ENCODE measurements at regions not wholly inside any gene's neighbourhood (a gene's known extent, or its start where the extent isn't known, plus 50 kb on each side); places are given as distances from the start of the nearest gene placed in this dataset.

DNA sequence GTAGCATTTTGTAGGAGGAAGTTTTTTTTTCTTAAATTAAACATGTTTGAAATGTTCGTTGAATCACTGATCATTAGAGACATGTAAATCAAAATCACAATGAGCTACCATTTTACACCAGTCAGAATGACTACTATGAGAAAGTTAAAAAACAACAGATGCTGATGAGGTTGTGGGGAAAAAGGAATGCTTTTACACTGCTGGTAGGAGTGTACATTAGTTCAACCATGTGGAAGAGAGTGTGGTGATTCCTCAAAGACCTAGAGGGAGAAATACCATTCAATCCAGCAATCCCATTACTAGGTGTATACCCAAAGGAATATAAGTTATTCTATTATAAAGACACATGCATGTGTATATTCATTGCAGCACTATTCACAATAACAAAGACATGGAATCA, 122.0 kb upstream of the ARGLU1 start:
- no peak for DNase-seq

DNA sequence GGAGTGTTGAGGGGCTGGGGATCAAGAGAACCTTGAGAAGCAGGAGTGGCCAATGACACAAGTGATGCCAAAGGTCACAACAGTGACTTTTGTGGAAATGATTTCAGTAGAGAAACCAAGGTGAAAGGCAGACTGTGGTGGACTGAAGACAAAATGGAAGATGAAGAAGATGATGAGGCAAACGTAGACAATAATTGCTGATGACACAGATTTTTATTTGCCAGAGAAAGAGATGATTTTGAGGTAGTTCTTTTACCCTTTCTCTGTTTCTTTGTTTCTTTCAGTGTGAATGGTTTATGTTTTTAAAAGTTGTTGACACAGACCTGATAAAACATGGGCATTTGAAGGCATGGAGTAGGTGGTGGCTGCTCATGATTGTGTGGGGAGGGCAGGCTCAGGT, 121.0 kb upstream of the ARGLU1 start:
- DNase-seq: no peak

DNA sequence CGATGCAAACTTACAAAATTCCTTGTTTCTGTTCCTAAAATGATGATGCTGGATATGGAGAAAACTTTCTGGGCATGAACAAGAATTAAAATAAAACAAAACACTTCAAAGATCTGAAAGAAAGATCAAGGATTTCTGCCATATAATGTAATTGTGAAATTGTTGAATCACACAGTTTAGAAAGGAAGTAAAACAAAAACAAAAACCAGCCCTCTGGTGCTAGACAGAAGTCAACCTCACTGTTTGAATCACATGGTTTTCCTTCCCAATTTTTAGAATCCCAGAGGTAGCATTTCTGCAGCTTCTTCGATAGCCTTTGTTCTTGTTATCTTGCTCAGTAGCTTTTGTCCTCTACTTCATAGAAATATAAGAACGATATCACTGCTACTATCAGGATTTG, 118.2 kb upstream of the ARGLU1 start:
- no peak for DNase-seq

DNA sequence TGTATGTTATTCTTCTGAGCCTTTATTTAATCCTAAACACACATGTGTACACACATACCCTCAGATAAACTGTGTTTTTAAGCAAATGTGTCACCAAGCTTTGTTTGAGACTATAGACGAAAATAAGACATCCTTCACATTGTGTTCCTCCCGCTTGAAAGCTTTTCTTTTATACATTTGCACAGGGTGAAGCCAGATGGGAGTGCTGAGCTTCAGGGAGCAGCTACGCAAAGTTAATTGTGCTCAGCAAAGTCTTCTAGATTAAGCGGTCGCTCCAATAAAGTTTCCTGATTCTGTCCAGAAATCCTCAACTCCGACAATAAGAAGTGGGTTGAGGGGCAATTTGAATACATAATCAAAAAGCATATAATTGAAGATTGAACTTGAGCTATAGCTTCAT, 117.2 kb upstream of the ARGLU1 start:
- DNase-seq: no peak

DNA sequence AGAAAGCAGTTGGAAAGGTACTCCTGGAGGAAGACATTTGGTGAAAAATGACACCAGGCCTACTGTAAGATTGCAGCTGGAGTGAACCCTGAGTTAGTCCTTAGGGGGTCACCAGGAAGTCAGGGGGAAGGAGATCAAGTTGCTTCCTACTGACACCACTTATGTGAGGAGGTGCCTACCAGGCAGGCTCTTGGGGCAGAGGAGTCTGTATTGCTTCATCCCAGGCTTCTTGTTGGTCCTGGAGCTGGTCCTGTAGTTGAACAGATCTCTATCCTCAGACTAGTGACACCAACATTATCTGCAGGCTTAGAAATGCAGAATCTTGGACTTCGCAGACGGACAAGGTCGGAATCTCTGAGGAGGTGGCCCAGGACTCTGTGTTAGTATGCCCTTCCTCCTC, 116.0 kb upstream of the ARGLU1 start:
- no peak for DNase-seq

DNA sequence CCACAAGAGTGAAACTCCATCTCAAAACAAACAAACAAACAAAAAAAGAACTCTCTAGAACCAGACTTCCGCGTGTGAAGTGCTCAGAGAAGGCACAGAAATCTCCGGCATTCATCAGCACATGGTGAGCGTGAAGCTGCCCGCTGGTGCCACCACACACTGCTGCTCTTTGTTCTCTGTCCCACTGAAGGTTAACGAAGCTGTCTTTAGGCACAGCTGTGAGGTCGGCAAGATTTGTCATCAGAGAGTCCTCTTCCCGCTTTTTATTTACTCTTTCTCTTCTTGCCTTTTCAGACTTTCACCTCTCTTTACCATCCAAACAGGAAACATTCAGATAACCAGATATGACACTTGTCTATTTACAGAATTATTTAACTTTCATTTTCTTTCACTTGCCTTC, 115.2 kb upstream of the ARGLU1 start:
- DNase-seq: no peak

GRCh38 chr13:106681997-106682396, 114.1 kb upstream of the ARGLU1 start:
- no peak for DNase-seq

- DNase-seq: no peak
These were observed 113.6 kb upstream of the ARGLU1 start for GRCh38 chr13:106681536-106681935.

- no peak for DNase-seq
These were observed 113.0 kb upstream of the ARGLU1 start for GRCh38 chr13:106680796-106681472.

GRCh38 chr13:106678646-106679418, 110.9 kb upstream of the ARGLU1 start:
- DNase-seq: no peak

DNA sequence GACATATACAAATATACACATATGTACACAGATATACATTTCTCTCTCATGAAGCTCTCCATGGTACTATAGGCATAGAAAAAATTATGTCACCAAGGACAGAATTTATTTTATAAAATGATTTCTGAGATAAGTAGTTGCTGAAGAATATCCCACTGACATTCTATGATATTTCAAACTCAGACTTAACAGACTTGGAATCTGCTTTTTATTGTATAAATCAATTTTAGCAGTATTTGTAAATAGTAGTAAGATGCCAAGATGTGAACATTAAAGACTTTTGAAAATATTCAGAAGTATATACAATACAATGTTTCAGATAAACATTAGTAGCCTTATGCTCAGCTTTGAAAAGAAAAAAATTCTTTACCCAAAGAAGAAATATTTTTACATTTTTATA, 107.4 kb upstream of the ARGLU1 start:
- no peak for DNase-seq

DNA sequence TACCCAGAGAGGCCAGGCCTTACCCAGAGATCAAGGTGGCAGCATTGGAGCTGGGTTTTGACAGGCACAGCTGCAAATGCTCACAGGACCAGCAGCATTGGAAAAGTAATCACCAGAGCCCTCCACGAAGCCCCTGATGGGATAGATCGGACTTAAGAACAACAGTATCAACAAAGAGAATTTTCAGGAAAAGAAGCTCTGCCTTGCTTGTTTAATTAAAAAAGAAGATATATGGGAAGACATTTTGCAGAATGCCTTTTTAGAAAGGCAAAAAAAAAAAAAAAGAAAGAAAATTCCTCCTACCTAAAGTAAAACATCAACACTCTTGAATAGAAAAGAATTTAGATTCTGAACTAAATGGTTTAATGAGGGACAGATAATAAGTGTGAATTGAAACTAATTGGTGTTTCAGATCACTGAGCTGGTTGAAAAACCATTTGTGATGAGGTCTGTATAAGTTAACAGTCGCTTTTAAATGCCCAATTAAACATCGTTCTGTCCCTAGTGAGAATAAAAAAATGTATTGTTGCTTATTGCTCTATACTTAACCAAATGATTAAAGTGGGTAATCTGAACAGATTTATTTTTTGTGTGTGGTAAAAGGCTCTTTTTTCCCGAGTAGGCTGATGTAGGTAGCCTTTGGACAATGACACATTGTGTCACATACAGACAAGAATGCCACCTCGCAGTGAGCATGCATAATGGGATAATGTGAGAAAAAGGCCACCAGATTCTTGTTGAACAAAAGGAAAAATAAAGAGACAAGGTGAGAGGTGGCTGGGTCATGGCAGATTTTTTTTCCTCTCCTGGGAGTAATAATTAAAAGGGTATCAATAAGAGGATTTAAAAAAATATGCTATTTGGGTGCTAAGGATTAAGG, 93.0 kb upstream of the ARGLU1 start:
- no peak for DNase-seq

DNA sequence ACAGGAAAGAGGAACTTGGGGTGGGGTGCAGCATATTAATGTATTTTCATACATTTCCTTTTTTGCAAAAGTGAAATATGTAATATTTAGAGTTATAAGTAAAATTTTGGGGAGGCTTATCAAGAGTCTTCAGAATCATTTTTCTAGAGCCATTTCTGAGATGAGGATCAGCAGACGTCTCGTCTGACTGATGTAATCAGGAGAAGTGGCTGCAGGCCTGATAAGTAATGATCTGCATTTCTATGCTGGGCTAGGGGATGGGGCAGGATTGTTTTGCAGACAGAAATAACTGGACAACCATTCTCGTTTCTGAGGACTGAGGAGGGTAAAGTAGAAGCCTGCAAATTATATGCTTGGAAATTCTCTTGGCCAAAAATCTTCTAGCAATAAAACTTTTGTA, 89.2 kb upstream of the ARGLU1 start:
- no peak for DNase-seq

GRCh38 chr13:106656186-106656585, 88.2 kb upstream of the ARGLU1 start:
- DNase-seq: no peak

GRCh38 chr13:106651442-106651841, 83.5 kb upstream of the ARGLU1 start:
- no peak for DNase-seq

GRCh38 chr13:106650690-106651205, 82.8 kb upstream of the ARGLU1 start:
- no peak for DNase-seq

DNA sequence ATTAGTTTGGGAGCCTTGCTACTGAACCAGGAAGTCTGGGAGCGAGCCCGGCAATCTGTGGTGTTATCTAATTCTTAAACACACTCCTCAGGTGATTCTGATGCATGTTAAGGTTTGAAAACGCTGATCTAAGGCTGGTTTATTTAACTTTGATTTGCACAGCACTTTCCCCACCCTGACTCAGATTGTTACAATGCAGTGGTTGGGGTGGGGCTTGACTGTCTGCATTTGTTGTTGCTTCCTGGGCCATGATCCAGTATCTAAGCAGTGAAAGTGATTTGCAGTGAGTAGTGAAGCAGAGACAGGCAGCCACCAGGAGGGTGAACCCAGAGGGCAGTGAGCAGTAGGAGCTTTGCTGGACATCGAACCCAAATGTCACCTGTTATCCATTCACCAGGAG, 81.6 kb upstream of the ARGLU1 start:
- no peak for DNase-seq

DNA sequence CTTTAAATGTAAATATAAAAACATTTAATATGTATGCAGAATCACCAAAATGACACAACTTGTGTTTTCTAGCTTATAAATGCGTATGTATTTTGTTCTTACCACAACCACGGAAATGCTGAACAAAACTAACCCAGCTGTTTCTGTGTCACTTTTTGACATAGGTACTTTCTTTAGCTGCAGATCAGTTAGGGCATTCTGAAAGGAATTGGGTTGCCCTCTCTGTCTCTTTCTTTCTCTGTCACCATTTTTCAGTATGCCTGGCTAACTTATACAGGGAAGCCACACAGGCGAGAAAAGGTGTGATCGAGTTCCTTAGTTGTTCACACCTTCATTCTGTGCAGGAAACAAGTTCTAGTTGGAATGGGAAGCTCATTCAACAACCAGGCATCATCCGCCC, 72.6 kb upstream of the ARGLU1 start:
- DNase-seq: no peak

- no peak for DNase-seq
These were observed 69.6 kb upstream of the ARGLU1 start for GRCh38 chr13:106637519-106637918.

DNA sequence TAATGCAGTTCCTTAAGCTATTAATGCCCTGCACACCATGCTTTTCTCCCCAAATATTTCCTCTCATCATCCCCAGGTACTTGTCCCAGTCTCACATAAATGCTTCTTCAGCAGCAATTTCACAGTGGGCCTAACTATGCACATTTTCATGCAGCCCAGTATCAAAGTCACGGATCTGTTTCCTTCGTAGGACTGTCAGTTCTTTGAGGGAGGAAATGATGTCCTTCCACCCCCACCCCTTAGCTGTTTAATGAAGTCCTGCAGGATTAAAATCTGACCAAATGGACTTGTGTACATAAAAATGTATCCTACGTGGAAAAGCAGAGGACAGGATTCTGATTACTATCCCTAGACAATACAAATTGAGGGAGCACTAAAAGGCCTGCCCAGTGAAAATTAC, 68.6 kb upstream of the ARGLU1 start:
- DNase-seq: no peak

DNA sequence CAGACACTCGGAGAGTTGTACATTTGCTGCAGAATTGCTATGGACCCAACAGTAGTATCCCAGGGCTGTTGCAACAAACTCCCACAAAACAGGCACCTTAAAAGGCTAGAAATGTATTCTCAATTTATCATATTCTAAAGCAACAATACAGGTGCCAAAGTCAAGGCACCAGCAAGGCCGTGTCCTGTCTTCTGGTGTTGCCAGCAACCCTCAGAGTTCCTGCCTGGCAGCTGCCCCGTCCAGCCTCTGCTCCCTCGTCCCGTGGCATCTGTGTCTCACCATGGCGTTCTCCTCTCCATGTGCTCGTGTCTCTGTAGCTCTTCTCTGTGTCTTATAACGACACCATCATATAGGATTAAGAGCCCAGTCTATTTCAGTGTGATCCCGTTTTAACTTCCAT, 67.7 kb upstream of the ARGLU1 start:
- no peak for DNase-seq

DNA sequence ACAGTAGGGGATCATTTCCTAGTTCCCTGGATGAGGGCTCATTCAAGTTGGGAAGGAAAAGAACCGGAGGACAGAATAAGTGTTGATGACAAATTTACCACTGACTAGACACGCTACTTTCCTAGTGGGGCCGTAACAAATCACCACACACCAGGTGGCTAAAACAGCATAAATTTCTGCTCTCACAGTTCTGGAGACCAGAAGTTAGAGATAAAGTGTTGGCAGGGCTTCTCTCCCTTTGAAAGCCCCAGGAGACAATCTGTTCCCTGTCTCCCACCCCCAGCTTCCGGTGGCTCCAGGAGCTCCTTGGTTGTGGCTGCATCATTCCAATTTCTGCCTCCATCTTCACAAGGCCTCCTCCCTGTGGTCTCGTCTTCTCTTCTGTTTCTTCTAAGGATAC, 65.4 kb upstream of the ARGLU1 start:
- no peak for DNase-seq

GRCh38 chr13:106630650-106631049, 62.7 kb upstream of the ARGLU1 start:
- no peak for DNase-seq

DNA sequence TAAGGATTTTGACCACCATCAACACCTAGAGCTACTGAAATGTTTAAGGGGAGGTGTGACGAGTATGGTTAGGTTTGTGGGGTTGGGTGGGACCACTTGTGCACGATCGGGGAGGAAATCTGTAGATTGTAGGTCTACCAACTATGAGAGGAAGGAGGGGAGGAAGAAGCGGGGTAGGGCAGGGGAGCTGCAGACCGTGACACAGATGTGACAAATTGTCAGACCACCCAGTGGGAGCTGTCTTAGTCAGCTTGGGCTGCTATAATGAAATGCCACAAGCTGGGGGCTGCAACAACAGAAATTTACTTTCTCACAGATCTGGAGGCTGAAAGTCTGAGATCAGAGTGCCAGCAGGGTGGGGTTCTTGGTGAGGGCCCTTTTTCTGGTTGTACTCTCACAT, 62.2 kb upstream of the ARGLU1 start:
- DNase-seq: no peak

Data from activated CD8-positive, alpha-beta memory T cell treated with anti-CD3 and anti-CD28 coated beads, Interleukin-2, amount 50 U/mL, for 48 hours (primary cell).